ENCODE measurements at regions not wholly inside any gene's neighbourhood (a gene's known extent, or its start where the extent isn't known, plus 50 kb on each side); places are given as distances from the start of the nearest gene placed in this dataset.

GRCh38 chr10:3464760-3465405, 292.3 kb upstream of the PITRM1 start:
- TF ChIP-seq ZC3H10 (CRISPR knock-in tag; IDR thresholded peaks at IDR 0.05) (no peak), RARB (CRISPR knock-in tag; IDR thresholded peaks at IDR 0.05) (no peak), TSHZ2 (CRISPR knock-in tag; IDR thresholded peaks at IDR 0.05) (no peak), ZFP30 (CRISPR knock-in tag; IDR thresholded peaks at IDR 0.05) (no peak), PATZ1 (CRISPR knock-in tag; IDR thresholded peaks at IDR 0.05; ENCODE audit: borderline replicate concordance) (no peak), TCF4 (CRISPR knock-in tag; IDR thresholded peaks at IDR 0.05; ENCODE audit: borderline replicate concordance) (no peak), ARNTL (CRISPR knock-in tag; IDR thresholded peaks at IDR 0.05; ENCODE audit: borderline replicate concordance, low read depth) (no peak), PPARA (CRISPR knock-in tag; IDR thresholded peaks at IDR 0.05; ENCODE audit: borderline replicate concordance) (no peak), SNAI2 (CRISPR knock-in tag; IDR thresholded peaks at IDR 0.05) (no peak), ISL1 (CRISPR knock-in tag; IDR thresholded peaks at IDR 0.05) (no peak), CREB5 (CRISPR knock-in tag; IDR thresholded peaks at IDR 0.05; ENCODE audit: low read depth) (no peak)
